ENCODE measurements at regions not wholly inside any gene's neighbourhood (a gene's known extent, or its start where the extent isn't known, plus 50 kb on each side); places are given as distances from the start of the nearest gene placed in this dataset.
"Not testable (repeated sequence)": the region's sequence is repeated elsewhere in the genome, so short reads cannot be mapped to it uniquely, and the experiment has no call there.

GRCh38 chr13:50726164-50726563 is 117.3 kb downstream of the DLEU7 start:
- FAIRE-seq = no peak

GRCh38 chr13:50729177-50729576 is 114.3 kb downstream of the DLEU7 start:
- FAIRE-seq = no peak

DNA sequence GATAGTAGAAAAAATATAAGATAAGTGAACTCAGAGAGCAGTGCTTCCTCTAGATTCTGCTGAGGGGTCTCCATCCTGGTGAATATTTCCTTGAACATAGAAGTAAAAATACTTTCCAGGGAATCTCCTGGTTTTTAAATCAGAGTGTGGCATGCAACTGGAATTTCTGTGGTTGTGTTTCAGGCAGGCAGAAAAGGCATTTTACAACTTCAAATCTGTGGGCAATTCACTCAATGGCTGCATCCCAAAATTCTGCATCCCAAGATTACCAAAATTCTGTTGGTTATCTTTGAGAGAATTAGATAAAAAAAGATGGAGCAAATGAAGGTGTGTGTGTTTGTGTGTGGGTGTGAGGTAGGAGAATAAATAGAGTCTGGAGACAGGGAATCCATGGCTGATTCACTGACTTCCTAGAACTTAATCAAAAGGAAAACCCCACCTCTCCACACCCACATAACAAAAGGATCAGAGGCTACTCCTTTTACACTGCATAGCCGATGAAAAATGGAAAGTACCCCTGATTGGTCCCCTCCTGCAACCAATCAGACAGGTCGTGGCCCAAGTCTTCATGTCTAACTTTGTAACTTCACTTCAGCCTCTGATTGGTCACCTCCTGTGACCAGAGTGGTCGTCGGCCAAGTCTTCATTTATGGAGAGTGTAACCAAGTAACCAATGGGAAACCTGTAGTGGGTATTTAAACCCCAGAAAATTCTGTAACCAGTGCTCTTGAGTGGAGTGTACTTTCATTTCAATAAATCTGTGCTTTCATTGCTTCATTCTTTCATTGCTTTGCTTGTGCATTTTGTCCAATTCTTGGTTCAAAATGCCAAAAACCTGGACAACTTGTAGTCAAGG is 112.8 kb downstream of the DLEU7 start:
- no peak for FAIRE-seq

GRCh38 chr13:50731400-50731799 is 112.1 kb downstream of the DLEU7 start:
- FAIRE-seq = no peak

DNA sequence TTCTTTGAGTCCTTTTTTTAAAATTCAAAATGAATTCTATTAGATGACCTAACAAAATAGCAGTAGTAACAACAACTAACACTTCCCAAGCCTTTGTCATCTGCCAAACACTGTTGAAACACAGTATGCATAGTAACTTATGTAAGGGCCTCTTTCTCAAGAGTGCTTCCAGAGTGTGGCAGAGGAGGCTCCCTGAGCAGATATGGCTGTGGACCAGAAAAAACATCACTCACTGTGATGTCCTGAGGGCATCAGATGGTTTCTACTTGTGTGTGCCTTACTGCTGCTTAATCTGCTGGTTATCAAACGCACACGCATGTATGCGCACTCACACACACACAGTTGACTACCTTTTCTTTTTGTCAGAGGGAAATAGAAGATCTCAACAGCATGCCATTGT is 110.8 kb downstream of the DLEU7 start:
- FAIRE-seq = no peak

DNA sequence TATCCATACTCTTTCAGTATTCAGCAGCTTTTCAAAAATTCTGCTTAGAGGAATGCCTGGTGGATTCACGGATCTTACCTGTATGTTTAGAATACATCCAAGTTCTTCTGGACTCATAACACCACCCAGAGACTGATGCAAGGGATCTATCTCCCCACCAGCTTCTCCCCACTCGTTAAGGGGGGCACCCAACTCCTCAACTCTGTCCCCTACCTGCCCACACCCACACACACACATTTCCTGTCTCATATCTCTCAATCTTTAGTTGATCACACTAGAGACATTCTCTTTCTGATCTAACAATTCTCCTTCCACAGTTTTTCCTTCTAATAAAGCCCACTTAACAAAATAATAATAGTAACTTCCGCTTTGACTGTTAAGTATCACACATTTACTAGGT is 110.1 kb downstream of the DLEU7 start:
- FAIRE-seq = no peak

DNA sequence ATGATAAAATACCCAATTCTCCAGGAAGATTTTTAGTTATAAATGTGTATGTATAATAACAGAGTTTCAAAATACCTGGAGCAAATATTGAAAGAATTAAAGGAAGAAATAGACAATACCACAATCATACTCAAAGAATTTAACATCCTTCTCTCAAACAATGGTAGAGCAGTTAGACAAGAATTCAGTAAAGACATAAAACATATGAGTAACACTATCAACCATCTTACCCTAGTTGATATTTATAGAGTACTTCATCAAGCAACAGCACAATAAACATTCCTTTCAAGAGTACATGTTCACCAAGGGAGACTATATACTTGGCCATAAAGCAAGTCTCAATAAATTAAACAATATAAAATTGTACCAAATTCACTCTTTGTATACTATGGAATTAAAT is 108.4 kb downstream of the DLEU7 start:
- FAIRE-seq = no peak

DNA sequence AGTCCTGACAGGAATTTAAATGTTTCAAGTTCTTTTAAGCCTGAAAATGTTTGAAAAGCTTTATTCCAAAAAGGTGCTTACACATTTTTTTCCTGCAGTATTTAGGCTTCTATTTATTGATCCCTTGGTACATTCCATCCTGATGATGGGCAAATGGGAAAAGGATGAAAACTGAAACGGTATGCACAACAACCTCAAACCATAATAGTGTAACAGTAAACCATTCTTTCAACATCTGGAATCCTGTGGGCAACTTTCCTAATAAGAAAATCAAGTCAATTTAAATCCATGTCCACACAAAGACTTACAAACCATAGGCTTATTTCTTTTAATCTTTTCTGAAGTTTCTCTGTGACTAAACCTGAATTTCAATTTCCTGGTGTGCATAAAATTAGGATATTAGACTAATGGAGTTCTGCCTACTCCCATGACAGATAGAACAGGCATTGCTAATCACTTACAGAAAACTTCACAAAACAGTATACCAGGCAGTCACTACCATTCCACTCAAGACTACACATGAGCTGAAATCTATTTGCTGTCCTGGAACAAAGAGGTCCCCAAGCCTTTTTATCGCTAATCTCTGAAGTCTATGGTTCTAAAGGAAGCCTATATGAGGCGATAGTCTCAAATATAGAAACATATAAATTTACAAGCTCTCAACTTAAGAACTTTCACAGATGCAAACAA is 103.3 kb downstream of the DLEU7 start:
- FAIRE-seq = no peak

DNA sequence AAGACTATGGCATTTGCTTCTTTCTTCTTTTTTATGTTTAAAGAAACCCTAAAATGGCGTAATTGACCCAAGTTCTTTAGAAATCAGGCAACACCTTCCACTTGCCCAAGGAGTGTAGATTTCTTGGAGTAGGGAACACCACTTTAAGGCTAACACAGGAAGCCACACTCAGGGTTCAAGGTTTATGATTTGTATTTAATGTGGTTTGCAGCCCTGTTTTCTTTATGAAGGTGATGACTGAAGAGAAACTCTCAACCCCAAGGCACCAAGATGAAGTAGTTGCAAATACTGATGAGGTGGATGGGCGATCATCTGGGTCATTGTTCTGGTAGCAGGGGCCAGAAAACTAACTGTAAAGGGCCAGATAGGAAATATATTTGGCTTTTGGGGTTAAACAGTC is 101.1 kb downstream of the DLEU7 start:
- no peak for FAIRE-seq

- no peak for FAIRE-seq
Observed at GRCh38 chr13:50742968-50743367, 100.5 kb downstream of the DLEU7 start.

DNA sequence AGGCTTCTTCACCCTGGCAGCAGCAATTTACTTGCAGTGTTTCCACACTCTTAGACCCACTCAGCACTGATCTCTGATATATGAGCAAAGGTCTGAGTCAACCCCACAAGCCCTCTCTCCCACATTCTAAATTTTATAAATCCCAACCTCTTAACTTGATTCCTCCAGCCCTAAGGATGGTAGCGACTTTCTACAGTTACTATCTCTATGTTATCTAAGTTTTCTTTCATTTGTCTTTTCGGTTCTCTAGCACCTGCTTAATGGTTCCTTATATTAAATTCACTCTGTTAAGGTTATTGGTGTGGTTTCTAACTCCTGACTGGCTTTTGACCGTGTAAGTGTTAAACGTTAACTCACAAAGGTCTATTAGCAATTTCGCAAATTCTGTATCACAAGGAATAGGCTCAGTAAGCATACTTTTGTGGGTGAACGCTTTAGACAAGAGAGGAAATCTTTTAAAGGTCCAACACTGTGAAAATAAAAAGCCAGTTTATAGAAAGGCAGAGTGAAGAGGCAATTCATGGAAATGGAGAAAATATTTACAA is 99.3 kb downstream of the DLEU7 start:
- FAIRE-seq = no peak

GRCh38 chr13:50745542-50746115 is 97.9 kb downstream of the DLEU7 start:
- no peak for FAIRE-seq

DNA sequence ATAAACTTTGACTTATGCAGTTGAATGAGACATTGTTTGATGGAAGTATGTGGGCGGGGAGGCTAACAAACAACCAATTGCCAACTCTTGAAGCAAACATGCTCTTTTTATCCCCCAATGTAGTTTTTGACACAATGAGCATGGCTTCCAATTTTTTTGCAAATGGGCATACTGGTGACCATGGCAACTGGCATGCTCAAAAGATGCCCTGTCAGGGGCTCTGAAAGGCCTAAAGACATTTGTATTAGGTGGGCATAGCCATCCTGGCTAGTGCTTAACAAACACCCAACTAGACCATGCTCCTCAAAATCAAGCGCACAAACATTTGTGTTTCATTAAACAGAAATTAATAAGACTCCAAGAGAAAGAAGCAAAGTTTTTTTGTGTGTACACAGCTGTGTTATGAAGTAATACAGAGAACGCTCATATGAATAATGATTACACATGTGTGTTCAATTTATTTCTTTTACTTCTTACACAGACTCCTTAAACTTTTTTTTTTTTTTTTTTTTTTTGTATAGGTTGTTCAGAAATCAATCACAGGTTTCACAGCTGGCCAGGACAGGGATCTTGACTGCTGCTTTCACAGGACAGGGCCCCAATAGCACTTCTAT is 95.6 kb downstream of the DLEU7 start:
- no peak for FAIRE-seq

GRCh38 chr13:50753221-50753620 is 90.3 kb downstream of the DLEU7 start:
- not testable (repeated sequence) for FAIRE-seq

GRCh38 chr13:50755862-50756685 is 87.4 kb downstream of the DLEU7 start:
- FAIRE-seq = not testable (repeated sequence)

- FAIRE-seq = no peak
Observed at GRCh38 chr13:50757008-50757407, 86.5 kb downstream of the DLEU7 start.

DNA sequence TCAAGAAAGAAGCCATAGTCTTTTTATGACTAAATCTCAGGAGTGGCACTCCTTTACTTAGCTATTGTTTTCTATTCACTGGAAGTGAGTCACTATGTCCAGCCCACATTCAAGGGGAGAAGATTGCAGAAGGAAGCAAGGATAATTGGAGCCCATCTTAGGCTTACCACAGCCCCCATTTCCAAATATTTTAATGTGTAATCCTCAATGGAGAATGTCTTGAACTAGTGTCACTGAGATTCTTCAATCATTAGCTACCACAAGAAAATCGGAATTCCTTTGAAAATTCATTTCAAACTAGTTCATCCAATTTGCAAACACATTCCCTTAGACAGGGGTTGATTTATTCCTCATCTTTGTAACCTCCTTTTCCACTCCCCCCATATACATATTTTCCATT is 84.7 kb downstream of the DLEU7 start:
- FAIRE-seq = no peak

- FAIRE-seq = no peak
Observed at GRCh38 chr13:50760751-50761150, 82.7 kb downstream of the DLEU7 start.

DNA sequence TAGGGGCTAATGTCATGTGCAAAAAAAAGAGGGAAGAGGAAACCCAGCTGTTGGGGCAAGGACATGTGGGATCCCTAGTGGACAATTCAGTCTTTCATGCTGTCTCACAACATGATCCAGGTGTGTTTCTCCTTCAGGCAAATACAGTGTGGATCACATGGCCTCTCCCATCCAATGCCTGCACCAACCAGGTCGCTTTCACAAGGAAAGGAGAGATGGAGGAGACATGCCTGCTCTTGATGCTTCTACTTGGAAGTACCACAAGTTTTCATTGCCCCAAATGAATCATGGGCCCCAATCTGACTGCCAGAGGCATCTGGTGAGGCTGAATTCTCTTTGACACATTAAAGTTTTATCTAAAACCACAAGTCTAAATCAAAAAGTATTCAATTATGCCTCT is 82.1 kb downstream of the DLEU7 start:
- no peak for FAIRE-seq

DNA sequence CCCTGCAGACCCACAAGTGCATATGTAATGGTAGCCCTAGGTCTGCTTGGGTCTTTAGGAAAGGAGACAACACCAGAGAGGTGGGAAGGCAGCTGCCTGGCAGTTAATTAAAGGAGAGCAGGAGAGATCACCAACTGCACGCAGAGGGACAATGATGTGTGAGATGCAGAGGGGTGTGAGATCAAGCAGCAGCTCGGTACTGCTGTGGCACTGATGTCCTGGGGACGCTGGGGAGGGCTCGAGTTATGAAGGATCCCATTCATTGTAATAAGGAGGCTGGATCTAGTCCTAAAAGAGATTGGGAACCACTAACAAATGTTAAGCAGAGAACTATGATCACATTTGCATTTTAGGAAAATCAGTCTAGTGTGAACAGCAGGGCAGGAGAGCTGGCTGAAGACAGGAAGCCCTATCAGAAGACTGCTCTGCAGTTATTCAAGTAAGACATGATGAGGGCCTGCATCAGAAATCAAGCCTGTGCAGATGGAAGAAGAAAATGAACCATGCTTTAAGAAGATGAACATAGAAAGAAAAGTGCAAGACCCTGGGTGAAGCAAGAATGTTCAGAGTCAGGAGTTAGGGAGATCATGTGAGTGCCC is 80.4 kb downstream of the DLEU7 start:
- FAIRE-seq = no peak

DNA sequence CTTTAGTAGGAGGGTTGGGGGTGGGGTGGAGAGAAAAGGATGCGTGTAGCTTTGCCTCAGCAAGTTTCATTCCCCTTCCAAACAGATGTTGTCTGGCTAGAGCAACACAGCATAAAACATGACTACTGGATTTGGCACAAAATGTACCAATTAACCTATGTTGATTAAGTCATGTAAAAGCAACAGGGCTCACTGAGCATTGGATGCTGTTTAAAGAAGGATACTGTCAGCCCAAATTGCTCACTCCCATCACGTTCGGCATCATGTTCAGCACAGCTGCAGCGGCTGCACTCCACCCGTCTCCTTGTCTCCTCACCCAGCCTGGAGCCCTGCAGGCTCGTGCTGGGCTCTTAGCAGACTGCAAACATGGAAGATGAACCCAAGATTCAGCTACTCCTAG is 77.5 kb downstream of the DLEU7 start:
- FAIRE-seq = no peak

- FAIRE-seq = no peak
Observed at GRCh38 chr13:50766695-50767094, 76.8 kb downstream of the DLEU7 start.
